ENCODE measurements at regions not wholly inside any gene's neighbourhood (a gene's known extent, or its start where the extent isn't known, plus 50 kb on each side); places are given as distances from the start of the nearest gene placed in this dataset.

DNA sequence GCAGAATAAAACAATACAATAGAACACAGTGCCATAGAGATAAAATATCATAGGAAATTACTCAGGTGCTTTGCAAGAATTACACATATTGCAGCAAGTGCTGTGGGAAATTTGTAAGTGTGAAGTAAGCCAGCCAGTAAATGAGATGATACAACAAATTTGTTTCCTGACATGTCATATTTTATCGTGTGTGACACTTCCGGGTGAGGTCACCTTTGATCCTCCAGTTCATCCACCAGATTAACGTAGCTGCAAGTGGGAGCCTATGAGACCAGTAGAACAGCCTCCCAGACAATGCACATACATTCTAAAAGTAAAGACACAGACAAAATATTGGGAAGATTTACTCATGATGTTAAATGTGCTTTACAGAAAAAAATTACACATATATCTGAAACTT lies 72.2 kb downstream of the PRDM9 start:
- Histone ChIP-seq H3K9me3 (ENCODE audit: low read length) (no peaks in the 10 kb centered on the region), H3K27me3 (ENCODE audit: insufficient read depth, low read depth, low read length) (no peaks in the 10 kb centered on the region), H3K4me2 (ENCODE audit: low read length) (no peak overlapping the region), H3K9me2 (ENCODE audit: insufficient read depth, low read length) (no peaks in the 10 kb centered on the region), H3K27ac (ENCODE audit: low read length) (no peak overlapping the region), H4K20me1 (ENCODE audit: insufficient read depth) (no peaks in the 10 kb centered on the region), H3K9ac (ENCODE audit: low read length) (no peak overlapping the region), H3K79me2 (replicated peaks; ENCODE audit: insufficient read depth, low read length) (no peaks in the 10 kb centered on the region), H3K36me3 (ENCODE audit: insufficient read depth, low read length) (no peaks in the 10 kb centered on the region), H3F3A (ENCODE audit: insufficient read depth, low read length, poor library complexity, severe bottlenecking) (no peaks in the 10 kb centered on the region), H2AFZ (ENCODE audit: low read depth, low read length) (no peak overlapping the region), H3K4me3 (ENCODE audit: low read length) (no peak overlapping the region)
- TF ChIP-seq, protein P1, sequence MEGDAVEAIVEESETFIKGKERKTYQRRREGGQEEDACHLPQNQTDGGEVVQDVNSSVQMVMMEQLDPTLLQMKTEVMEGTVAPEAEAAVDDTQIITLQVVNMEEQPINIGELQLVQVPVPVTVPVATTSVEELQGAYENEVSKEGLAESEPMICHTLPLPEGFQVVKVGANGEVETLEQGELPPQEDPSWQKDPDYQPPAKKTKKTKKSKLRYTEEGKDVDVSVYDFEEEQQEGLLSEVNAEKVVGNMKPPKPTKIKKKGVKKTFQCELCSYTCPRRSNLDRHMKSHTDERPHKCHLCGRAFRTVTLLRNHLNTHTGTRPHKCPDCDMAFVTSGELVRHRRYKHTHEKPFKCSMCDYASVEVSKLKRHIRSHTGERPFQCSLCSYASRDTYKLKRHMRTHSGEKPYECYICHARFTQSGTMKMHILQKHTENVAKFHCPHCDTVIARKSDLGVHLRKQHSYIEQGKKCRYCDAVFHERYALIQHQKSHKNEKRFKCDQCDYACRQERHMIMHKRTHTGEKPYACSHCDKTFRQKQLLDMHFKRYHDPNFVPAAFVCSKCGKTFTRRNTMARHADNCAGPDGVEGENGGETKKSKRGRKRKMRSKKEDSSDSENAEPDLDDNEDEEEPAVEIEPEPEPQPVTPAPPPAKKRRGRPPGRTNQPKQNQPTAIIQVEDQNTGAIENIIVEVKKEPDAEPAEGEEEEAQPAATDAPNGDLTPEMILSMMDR (IDR thresholded peaks at IDR 0.05; ENCODE audit: poor library complexity, severe bottlenecking): no peak
- TF ChIP-seq SMC3 (conservative IDR thresholded peaks at IDR 0.05; ENCODE audit: poor library complexity) (no peak), EP300 (conservative IDR thresholded peaks at IDR 0.05; ENCODE audit: poor library complexity, severe bottlenecking) (no peak), POLR2AphosphoS5 (IDR thresholded peaks at IDR 0.05) (no peak), MXI1 (conservative IDR thresholded peaks at IDR 0.05; ENCODE audit: poor library complexity, severe bottlenecking) (no peak), TAF1 (IDR thresholded peaks at IDR 0.05; ENCODE audit: low read depth) (no peak), EZH2 (IDR thresholded peaks at IDR 0.05; ENCODE audit: borderline replicate concordance, insufficient read depth, low read length, poor library complexity, severe bottlenecking) (no peak), RAD21 (conservative IDR thresholded peaks at IDR 0.05) (no peak)
- TF ChIP-seq, protein P2, sequence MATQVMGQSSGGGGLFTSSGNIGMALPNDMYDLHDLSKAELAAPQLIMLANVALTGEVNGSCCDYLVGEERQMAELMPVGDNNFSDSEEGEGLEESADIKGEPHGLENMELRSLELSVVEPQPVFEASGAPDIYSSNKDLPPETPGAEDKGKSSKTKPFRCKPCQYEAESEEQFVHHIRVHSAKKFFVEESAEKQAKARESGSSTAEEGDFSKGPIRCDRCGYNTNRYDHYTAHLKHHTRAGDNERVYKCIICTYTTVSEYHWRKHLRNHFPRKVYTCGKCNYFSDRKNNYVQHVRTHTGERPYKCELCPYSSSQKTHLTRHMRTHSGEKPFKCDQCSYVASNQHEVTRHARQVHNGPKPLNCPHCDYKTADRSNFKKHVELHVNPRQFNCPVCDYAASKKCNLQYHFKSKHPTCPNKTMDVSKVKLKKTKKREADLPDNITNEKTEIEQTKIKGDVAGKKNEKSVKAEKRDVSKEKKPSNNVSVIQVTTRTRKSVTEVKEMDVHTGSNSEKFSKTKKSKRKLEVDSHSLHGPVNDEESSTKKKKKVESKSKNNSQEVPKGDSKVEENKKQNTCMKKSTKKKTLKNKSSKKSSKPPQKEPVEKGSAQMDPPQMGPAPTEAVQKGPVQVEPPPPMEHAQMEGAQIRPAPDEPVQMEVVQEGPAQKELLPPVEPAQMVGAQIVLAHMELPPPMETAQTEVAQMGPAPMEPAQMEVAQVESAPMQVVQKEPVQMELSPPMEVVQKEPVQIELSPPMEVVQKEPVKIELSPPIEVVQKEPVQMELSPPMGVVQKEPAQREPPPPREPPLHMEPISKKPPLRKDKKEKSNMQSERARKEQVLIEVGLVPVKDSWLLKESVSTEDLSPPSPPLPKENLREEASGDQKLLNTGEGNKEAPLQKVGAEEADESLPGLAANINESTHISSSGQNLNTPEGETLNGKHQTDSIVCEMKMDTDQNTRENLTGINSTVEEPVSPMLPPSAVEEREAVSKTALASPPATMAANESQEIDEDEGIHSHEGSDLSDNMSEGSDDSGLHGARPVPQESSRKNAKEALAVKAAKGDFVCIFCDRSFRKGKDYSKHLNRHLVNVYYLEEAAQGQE (IDR thresholded peaks at IDR 0.05; ENCODE audit: borderline replicate concordance): no peak

DNA sequence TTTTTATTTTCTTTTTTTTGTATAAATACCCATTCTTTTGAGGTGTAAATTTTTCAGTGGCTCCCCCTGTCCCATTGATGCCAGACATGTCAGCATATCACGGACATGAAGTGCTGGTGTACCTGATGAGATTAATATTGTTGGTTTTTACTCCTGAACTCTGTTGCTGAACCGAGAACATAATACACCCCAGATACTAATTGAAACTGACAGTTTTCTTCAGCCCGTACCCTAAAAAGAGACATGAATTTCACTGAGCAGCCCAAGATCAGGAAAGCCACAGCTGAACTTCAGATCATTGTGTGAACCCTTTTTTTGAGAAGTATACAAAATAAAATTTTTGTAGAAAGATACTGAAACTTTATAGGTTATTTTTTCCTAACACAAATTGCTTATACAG lies 75.7 kb downstream of the PRDM9 start:
- no peak overlapping the region for H3K4me3 ChIP-seq (ENCODE audit: low read length)
- H3K27me3 ChIP-seq (ENCODE audit: insufficient read depth, low read depth, low read length): no peaks in the 10 kb centered on the region
- TF ChIP-seq TAF1 (IDR thresholded peaks at IDR 0.05; ENCODE audit: low read depth): no peak
- TF ChIP-seq MXI1 (conservative IDR thresholded peaks at IDR 0.05; ENCODE audit: poor library complexity, severe bottlenecking): no peak
- TF ChIP-seq, protein P1 (IDR thresholded peaks at IDR 0.05; ENCODE audit: poor library complexity, severe bottlenecking): no peak
- no peak for TF ChIP-seq POLR2AphosphoS5 (IDR thresholded peaks at IDR 0.05)
- TF ChIP-seq SMC3 (conservative IDR thresholded peaks at IDR 0.05; ENCODE audit: poor library complexity): no peak
- TF ChIP-seq EZH2 (IDR thresholded peaks at IDR 0.05; ENCODE audit: borderline replicate concordance, insufficient read depth, low read length, poor library complexity, severe bottlenecking): no peak
- H3K9me2 ChIP-seq (ENCODE audit: insufficient read depth, low read length): no peaks in the 10 kb centered on the region
- H3F3A ChIP-seq (ENCODE audit: insufficient read depth, low read length, poor library complexity, severe bottlenecking): no peaks in the 10 kb centered on the region
- H4K20me1 ChIP-seq (ENCODE audit: insufficient read depth): no peaks in the 10 kb centered on the region
- no peak overlapping the region for H3K4me2 ChIP-seq (ENCODE audit: low read length)
- H3K27ac ChIP-seq (ENCODE audit: low read length): no peak overlapping the region
- H2AFZ ChIP-seq (ENCODE audit: low read depth, low read length): no peak overlapping the region
- H3K9me3 ChIP-seq (ENCODE audit: low read length): no peaks in the 10 kb centered on the region
- no peaks in the 10 kb centered on the region for H3K79me2 ChIP-seq (replicated peaks; ENCODE audit: insufficient read depth, low read length)
- no peak overlapping the region for H3K9ac ChIP-seq (ENCODE audit: low read length)
- no peaks in the 10 kb centered on the region for H3K36me3 ChIP-seq (ENCODE audit: insufficient read depth, low read length)
